HepG2 (cell line): ENCODE measurements at regions not wholly inside any gene's neighbourhood (a gene's known extent, or its start where the extent isn't known, plus 50 kb on each side); places are given as distances from the start of the nearest gene placed in this dataset.

Experiments
- ATAC-seq: fragments of 200-7000 bp; cut with Tn5 transposase; 3 replicates; pipeline ENCODE4 v1.9.1; 2020; ENCODE audit warnings: mild to moderate bottlenecking, moderate library complexity
- BruUV-seq: library from RNA; stranded (reverse); fragments of 400-500 nt; replicated peaks from 2 replicates; lab custom pipeline; 2021; lab: Mats Ljungman, UMichigan
- CTCF ChIA-PET: fragments of 300-600 bp; formaldehyde crosslinking; extraction: SDS; loops from one replicate; lab custom pipeline; 2021; ENCODE audit warnings: low total read pairs, inconsistent platforms, low intra/inter-chr PET ratio; lab: Yijun Ruan, JAX
- POLR2A ChIA-PET: fragments of 350-600 bp; sonication (Branson Sonifier 250); formaldehyde crosslinking; loops from one replicate; lab custom pipeline; 2020; ENCODE audit warnings: antibody characterized with exemption, inconsistent platforms; lab: Yijun Ruan, JAX
- DNase-seq: peaks from one replicate; pipeline ENCODE4 v3.0.0-alpha.2; 2015; ENCODE audit warnings: low spot score
- FAIRE-seq: peaks from 3 replicates; lab custom pipeline; 2011; peaks lifted over from hg19 to GRCh38; lab: Jason Lieb, UNC
- H2AFZ ChIP-seq: one replicate; pipeline ENCODE4 v1.6.1; 2011; ENCODE audit warnings: low read length, inconsistent platforms
- H3K27ac ChIP-seq: fragments of 300-600 bp; 3 replicates; pipeline ENCODE4 v1.8.0; 2011; ENCODE audit warnings: mixed run types, mild to moderate bottlenecking, mixed read lengths, low read length, inconsistent platforms; ENCODE audit not compliant: insufficient read depth; ENCODE audit errors: extremely low read length
- H3K27me3 ChIP-seq, 2 experiments: fragments of 200-600 bp in 1 of 2; 2 replicates in 1 of 2; 3 replicates in 1 of 2; pipeline versions ENCODE4 v1.6.0 to v1.8.0; 2011; ENCODE audit warnings: low read length in 2 of 2, mild to moderate bottlenecking in 2 of 2, moderate library complexity in 2 of 2, inconsistent platforms in 1 of 2; ENCODE audit not compliant: insufficient read depth in 2 of 2, control insufficient read depth in 1 of 2
- H3K36me3 ChIP-seq, 2 experiments: fragments of 200-600 bp in 1 of 2; replicated peaks in 1 of 2; 2 replicates in 1 of 2; 3 replicates in 1 of 2; pipeline versions ENCODE4 v1.5.1 to v1.8.0; 2011; ENCODE audit warnings: low read length in 2 of 2, inconsistent platforms in 1 of 2; ENCODE audit not compliant: insufficient read depth in 2 of 2, control insufficient read depth in 1 of 2
- H3K4me1 ChIP-seq: 2 replicates; pipeline ENCODE4 v1.5.1; 2012; ENCODE audit warnings: low read length, inconsistent platforms; ENCODE audit not compliant: insufficient read depth
- H3K4me2 ChIP-seq: 2 replicates; pipeline ENCODE4 v1.6.0; 2011; ENCODE audit warnings: low read depth, low read length, inconsistent platforms
- H3K4me3 ChIP-seq, 3 experiments: fragments of 200-600 bp in 1 of 3; sonication (generic), shearing (Covaris generic) in 1 of 3; replicated peaks in 1 of 3; 2 replicates each; pipeline ENCODE4 v1.5.1; 2011 to 2016; ENCODE audit warnings: low read length in 3 of 3, inconsistent platforms in 2 of 3, low read depth in 2 of 3, mild to moderate bottlenecking in 2 of 3, control low read depth in 1 of 3, mixed read lengths in 1 of 3; ENCODE audit not compliant: insufficient read depth in 1 of 3
- H3K79me2 ChIP-seq: one replicate; pipeline ENCODE4 v1.6.1; 2011; ENCODE audit warnings: low read length, inconsistent platforms; ENCODE audit not compliant: insufficient read depth
- H3K9ac ChIP-seq: 2 replicates; pipeline ENCODE4 v1.6.0; 2011; ENCODE audit warnings: mild to moderate bottlenecking, low read depth, low read length, inconsistent platforms; ENCODE audit not compliant: insufficient read depth
- H3K9me3 ChIP-seq: 2 replicates; pipeline ENCODE4 v1.5.1; 2012; ENCODE audit warnings: mild to moderate bottlenecking, low read length
- H4K20me1 ChIP-seq: 2 replicates; pipeline ENCODE4 v1.6.0; 2011; ENCODE audit warnings: inconsistent platforms, mild to moderate bottlenecking, low read length, moderate library complexity; ENCODE audit not compliant: insufficient read depth
- ELF4 ChIP-seq: sonication (generic); formaldehyde crosslinking; IDR thresholded peaks from 2 replicates; pipeline ENCODE4 v1.5.0; 2020; ENCODE audit warnings: missing genetic modification reagents, mild to moderate bottlenecking, moderate library complexity, borderline replicate concordance
- FOXA3 ChIP-seq: IDR thresholded peaks from 2 replicates; pipeline ENCODE4 v1.6.1; 2016; ENCODE audit warnings: missing genetic modification reagents, missing compliant biosample characterization
- FOXO1 ChIP-seq: sonication (generic); formaldehyde crosslinking; IDR thresholded peaks from 2 replicates; pipeline ENCODE4 v1.4.0; 2020; ENCODE audit warnings: missing genetic modification reagents
- GTF3A ChIP-seq: sonication (generic); formaldehyde crosslinking; conservative IDR thresholded peaks from 2 replicates; pipeline ENCODE4 v1.4.0; 2020; ENCODE audit warnings: mild to moderate bottlenecking, missing genetic modification reagents
- NCOR1 ChIP-seq: fragments of 200-600 bp; sonication (generic); IDR thresholded peaks from 2 replicates; pipeline ENCODE4 v1.7.0; 2017; ENCODE audit warnings: antibody characterized with exemption, low read length, borderline replicate concordance
- POLR2G ChIP-seq: fragments of 200-400 bp; formaldehyde crosslinking; IDR thresholded peaks from 2 replicates; pipeline ENCODE4 v1.6.1; 2018; ENCODE audit warnings: mild to moderate bottlenecking, low read depth, low read length, moderate library complexity
- SCMH1 ChIP-seq: sonication (generic); formaldehyde crosslinking; IDR thresholded peaks from 2 replicates; pipeline ENCODE4 v1.9.0; 2021; ENCODE audit warnings: missing genetic modification reagents, mild to moderate bottlenecking, borderline replicate concordance
- SKI ChIP-seq: fragments of 450-650 bp; IDR thresholded peaks from one replicate; pipeline ENCODE4 v1.6.1; 2018; ENCODE audit warnings: mild to moderate bottlenecking; ENCODE audit not compliant: partially characterized antibody
- TOPORS ChIP-seq: sonication (generic); formaldehyde crosslinking; IDR thresholded peaks from 2 replicates; pipeline ENCODE4 v1.8.0; 2023; ENCODE audit warnings: mild to moderate bottlenecking, missing genetic modification reagents
- ZBTB38 ChIP-seq: sonication (generic); formaldehyde crosslinking; IDR thresholded peaks from 2 replicates; pipeline ENCODE4 v1.5.1; 2020; ENCODE audit warnings: mild to moderate bottlenecking, missing genetic modification reagents
- ZFX ChIP-seq: sonication (generic); formaldehyde crosslinking; IDR thresholded peaks from 2 replicates; pipeline ENCODE4 v1.4.0; 2020; ENCODE audit warnings: mild to moderate bottlenecking, low read depth, missing genetic modification reagents, moderate library complexity
- ZNF121 ChIP-seq: sonication (generic); formaldehyde crosslinking; IDR thresholded peaks from 2 replicates; pipeline ENCODE4 v1.5.0; 2020; ENCODE audit warnings: mild to moderate bottlenecking, missing genetic modification reagents
- ZNF24 ChIP-seq: fragments of 450-650 bp; IDR thresholded peaks from 2 replicates; pipeline ENCODE4 v1.6.1; 2017; ENCODE audit warnings: antibody characterized with exemption, mild to moderate bottlenecking
- ZNF614 ChIP-seq: IDR thresholded peaks from 2 replicates; pipeline ENCODE4 v1.6.1; 2018; ENCODE audit warnings: missing biosample characterization, missing genetic modification reagents, inconsistent platforms, borderline replicate concordance
- ZNF772 ChIP-seq: sonication (generic); formaldehyde crosslinking; IDR thresholded peaks from 2 replicates; pipeline ENCODE4 v1.5.0; 2020; ENCODE audit warnings: mild to moderate bottlenecking, missing genetic modification reagents
- ZNF777 ChIP-seq: sonication (generic); formaldehyde crosslinking; IDR thresholded peaks from 2 replicates; pipeline ENCODE4 v1.4.0; 2020; ENCODE audit warnings: missing genetic modification reagents
- ZNF792 ChIP-seq: IDR thresholded peaks from 2 replicates; pipeline ENCODE4 v1.6.1; 2016
- WGBS: methylation state at CpG from one replicate; pipeline ENCODE4 v1.1.6; 2017; ENCODE audit warnings: low lambda C conversion rate; 5-methylcytosine and 5-hydroxymethylcytosine counted together
- in situ Hi-C: cut with HindIII; loops from 2 replicates; pipeline ENCODE4 v1.10.0; 2017; ENCODE audit warnings: low pct_unique_long_range_greater_than_20kb; ENCODE audit not compliant: extremely low pct_ligation_motif_present
- intact Hi-C: fragments of 100-400 bp; cut with micrococcal nuclease; formaldehyde crosslinking; loops from one replicate; pipeline ENCODE4 v1.10.0; 2022; ENCODE audit not compliant: unreplicated experiment
- TF ChIP-seq, protein P1 (sequence below): sonication (generic); formaldehyde crosslinking; IDR thresholded peaks from 2 replicates; pipeline ENCODE4 v1.5.0; 2020; ENCODE audit warnings: mild to moderate bottlenecking, missing genetic modification reagents
- TF ChIP-seq, protein P2 (sequence below): fragments of 450-650 bp; IDR thresholded peaks from 2 replicates; pipeline ENCODE4 v1.6.1; 2017
- TF ChIP-seq, protein P3 (sequence below): sonication (generic); formaldehyde crosslinking; IDR thresholded peaks from 2 replicates; pipeline ENCODE4 v1.4.0; 2020; ENCODE audit warnings: mild to moderate bottlenecking, missing genetic modification reagents
- TF ChIP-seq, protein P4 (sequence below): sonication (generic); formaldehyde crosslinking; IDR thresholded peaks from 2 replicates; pipeline ENCODE4 v1.4.0; 2020; ENCODE audit warnings: missing genetic modification reagents

DNA sequence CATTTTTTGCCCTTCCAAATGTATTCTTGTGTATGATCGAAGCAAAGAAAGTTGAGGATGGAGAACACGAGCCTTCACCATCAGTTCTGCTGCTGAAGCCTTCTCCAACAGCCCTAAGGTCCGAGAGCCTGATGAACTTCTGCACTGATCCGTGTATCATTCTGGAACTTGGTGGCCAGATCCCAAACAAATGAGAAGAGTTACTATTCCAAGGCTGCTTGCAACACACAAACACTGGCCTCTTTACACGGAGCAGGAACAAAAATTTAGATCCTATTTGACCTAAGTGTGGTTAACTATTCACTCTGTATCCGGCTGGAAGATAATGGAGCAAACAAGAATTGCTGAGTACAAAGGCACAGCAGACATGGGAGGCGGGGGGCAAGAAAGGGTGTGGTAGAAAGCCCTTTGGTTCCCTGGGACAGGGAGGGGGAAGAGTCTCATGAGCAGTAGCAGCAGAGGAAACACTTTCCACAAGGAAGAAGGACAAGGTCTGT, 282.9 kb downstream of the SOX9 start:
- BruUV-seq, result no TSS peak
- ChIA-PET CTCF (no interaction called here), POLR2A (interaction anchor here (0.8 to 4.8 kb wide), 12 partner anchors 10 to 284 kb away, joined by 3 to 169 read pairs (median 6); partner anchors contain the start of gene SOX9)
- no peaks in the 10 kb centered on the region for H3K27me3 ChIP-seq
- no peaks in the 10 kb centered on the region for H3K9me3 ChIP-seq
- H4K20me1 ChIP-seq, result no peaks in the 10 kb centered on the region
- H3K4me1 ChIP-seq, result peaks cover 98% of the 10 kb centered on the region
- intact Hi-C loops, result no loop called here
- WGBS, result 7% methylated on average over 7 of the region's 7 CpGs
- in situ Hi-C loops, result loop anchor here (5.0 kb wide), 2 partner anchors 66 to 281 kb away; partner anchors contain the start of gene SOX9
- DNase-seq, result peak; percentile 97
- peak overlapping the region; percentile 67 for H3K9ac ChIP-seq
- no peak overlapping the region for H2AFZ ChIP-seq
- peaks cover 33% of the 10 kb centered on the region for H3K79me2 ChIP-seq
- peak overlapping the region in 1 of 3 experiments; percentile 5; a peak in 1 of 6 replicates for H3K4me3 ChIP-seq
- ATAC-seq, result peak; percentile 71
- H3K36me3 ChIP-seq, result peaks cover 0 to 2% of the 10 kb centered on the region in 2 experiments
- H3K27ac ChIP-seq, result peak overlapping the region; percentile 98
- peak overlapping the region; percentile 64 for H3K4me2 ChIP-seq
- peak; percentile 89 for FAIRE-seq
- TF ChIP-seq ZNF614 (CRISPR knock-in tag), result 0 out of 2 replicates have a peak, but pooled peaks have one; percentile 83
- TF ChIP-seq ZNF121 (CRISPR knock-in tag), result peak; percentile 80
- TF ChIP-seq FOXO1 (CRISPR knock-in tag), result peak; percentile 94
- TF ChIP-seq ZNF772 (CRISPR knock-in tag), result peak; percentile 91
- TF ChIP-seq ZNF24, result peak; percentile 15; the same call in 1 of the 2 replicates
- peak; percentile 63; the same call in 1 of the 2 replicates for TF ChIP-seq ZFX (CRISPR knock-in tag)
- TF ChIP-seq, protein P1, sequence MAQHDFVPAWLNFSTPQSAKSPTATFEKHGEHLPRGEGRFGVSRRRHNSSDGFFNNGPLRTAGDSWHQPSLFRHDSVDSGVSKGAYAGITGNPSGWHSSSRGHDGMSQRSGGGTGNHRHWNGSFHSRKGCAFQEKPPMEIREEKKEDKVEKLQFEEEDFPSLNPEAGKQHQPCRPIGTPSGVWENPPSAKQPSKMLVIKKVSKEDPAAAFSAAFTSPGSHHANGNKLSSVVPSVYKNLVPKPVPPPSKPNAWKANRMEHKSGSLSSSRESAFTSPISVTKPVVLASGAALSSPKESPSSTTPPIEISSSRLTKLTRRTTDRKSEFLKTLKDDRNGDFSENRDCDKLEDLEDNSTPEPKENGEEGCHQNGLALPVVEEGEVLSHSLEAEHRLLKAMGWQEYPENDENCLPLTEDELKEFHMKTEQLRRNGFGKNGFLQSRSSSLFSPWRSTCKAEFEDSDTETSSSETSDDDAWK (CRISPR knock-in tag), result no peak
- TF ChIP-seq POLR2G, result peak; percentile 73
- TF ChIP-seq, protein P2, sequence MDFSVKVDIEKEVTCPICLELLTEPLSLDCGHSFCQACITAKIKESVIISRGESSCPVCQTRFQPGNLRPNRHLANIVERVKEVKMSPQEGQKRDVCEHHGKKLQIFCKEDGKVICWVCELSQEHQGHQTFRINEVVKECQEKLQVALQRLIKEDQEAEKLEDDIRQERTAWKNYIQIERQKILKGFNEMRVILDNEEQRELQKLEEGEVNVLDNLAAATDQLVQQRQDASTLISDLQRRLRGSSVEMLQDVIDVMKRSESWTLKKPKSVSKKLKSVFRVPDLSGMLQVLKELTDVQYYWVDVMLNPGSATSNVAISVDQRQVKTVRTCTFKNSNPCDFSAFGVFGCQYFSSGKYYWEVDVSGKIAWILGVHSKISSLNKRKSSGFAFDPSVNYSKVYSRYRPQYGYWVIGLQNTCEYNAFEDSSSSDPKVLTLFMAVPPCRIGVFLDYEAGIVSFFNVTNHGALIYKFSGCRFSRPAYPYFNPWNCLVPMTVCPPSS, result no peak
- peak; percentile 78 for TF ChIP-seq SKI
- TF ChIP-seq ELF4 (CRISPR knock-in tag), result peak; percentile 66; the same call in 1 of the 2 replicates
- no peak for TF ChIP-seq SCMH1 (CRISPR knock-in tag)
- TF ChIP-seq, protein P3, sequence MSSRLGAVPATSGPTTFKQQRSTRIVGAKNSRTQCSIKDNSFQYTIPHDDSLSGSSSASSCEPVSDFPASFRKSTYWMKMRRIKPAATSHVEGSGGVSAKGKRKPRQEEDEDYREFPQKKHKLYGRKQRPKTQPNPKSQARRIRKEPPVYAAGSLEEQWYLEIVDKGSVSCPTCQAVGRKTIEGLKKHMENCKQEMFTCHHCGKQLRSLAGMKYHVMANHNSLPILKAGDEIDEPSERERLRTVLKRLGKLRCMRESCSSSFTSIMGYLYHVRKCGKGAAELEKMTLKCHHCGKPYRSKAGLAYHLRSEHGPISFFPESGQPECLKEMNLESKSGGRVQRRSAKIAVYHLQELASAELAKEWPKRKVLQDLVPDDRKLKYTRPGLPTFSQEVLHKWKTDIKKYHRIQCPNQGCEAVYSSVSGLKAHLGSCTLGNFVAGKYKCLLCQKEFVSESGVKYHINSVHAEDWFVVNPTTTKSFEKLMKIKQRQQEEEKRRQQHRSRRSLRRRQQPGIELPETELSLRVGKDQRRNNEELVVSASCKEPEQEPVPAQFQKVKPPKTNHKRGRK (CRISPR knock-in tag), result 0 out of 2 replicates have a peak, but pooled peaks have one; percentile 33
- peak; percentile 94 for TF ChIP-seq FOXA3
- no peak for TF ChIP-seq ZNF777 (CRISPR knock-in tag)
- peak; percentile 89 for TF ChIP-seq ZNF792 (CRISPR knock-in tag)
- 0 out of 2 replicates have a peak, but pooled peaks have one; percentile 72 for TF ChIP-seq TOPORS (CRISPR knock-in tag)
- peak; percentile 71; the same call in 1 of the 2 replicates for TF ChIP-seq ZBTB38 (CRISPR knock-in tag)
- peak; percentile 95; the same call in 1 of the 2 replicates for TF ChIP-seq NCOR1
- no peak for TF ChIP-seq GTF3A (CRISPR knock-in tag)
- TF ChIP-seq, protein P4, sequence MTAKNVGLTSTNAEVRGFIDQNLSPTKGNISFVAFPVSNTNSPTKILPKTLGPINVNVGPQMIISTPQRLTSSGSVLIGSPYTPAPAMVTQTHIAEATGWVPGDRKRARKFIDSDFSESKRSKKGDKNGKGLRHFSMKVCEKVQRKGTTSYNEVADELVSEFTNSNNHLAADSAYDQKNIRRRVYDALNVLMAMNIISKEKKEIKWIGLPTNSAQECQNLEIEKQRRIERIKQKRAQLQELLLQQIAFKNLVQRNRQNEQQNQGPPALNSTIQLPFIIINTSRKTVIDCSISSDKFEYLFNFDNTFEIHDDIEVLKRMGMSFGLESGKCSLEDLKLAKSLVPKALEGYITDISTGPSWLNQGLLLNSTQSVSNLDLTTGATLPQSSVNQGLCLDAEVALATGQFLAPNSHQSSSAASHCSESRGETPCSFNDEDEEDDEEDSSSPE, result peak; percentile 43; the same call in 1 of the 2 replicates
